Neural progenitor cell (in vitro differentiated cells): ENCODE measurements at regions not wholly inside any gene's neighbourhood (a gene's known extent, or its start where the extent isn't known, plus 50 kb on each side); places are given as distances from the start of the nearest gene placed in this dataset.
"Not testable (repeated sequence)": the region's sequence is repeated elsewhere in the genome, so short reads cannot be mapped to it uniquely, and the experiment has no call there.

Source experiments
- DNase-seq: peaks from one replicate; pipeline ENCODE4 v3.0.0-alpha.2; 2016; ENCODE audit warnings: low spot score
- H2AFZ ChIP-seq: fragments of 200-600 bp; sonication (generic); replicated peaks from 2 replicates; pipeline ENCODE4 v1.6.1; 2016; ENCODE audit warnings: antibody characterized with exemption
- H3F3A ChIP-seq: fragments of 200-600 bp; sonication (generic); 2 replicates; pipeline ENCODE4 v1.6.1; 2016; ENCODE audit warnings: antibody characterized with exemption, low read depth
- H3K27ac ChIP-seq: fragments of 200-600 bp; sonication (generic); 2 replicates; pipeline ENCODE4 v1.5.1; 2016; ENCODE audit warnings: mild to moderate bottlenecking
- H3K27me3 ChIP-seq: fragments of 200-600 bp; sonication (generic); 2 replicates; pipeline ENCODE4 v1.6.1; 2016; ENCODE audit warnings: mild to moderate bottlenecking, moderate library complexity
- H3K36me3 ChIP-seq: fragments of 200-600 bp; sonication (generic); 2 replicates; pipeline ENCODE4 v1.5.1; 2016
- H3K4me1 ChIP-seq: fragments of 200-600 bp; sonication (generic); 2 replicates; pipeline ENCODE4 v1.6.1; 2016; ENCODE audit warnings: mixed run types
- H3K4me2 ChIP-seq: fragments of 200-600 bp; sonication (generic); 2 replicates; pipeline ENCODE4 v1.6.1; 2016
- H3K4me3 ChIP-seq: fragments of 200-600 bp; sonication (generic); 2 replicates; pipeline ENCODE4 v1.5.1; 2016
- H3K79me2 ChIP-seq: fragments of 200-600 bp; sonication (generic); 2 replicates; pipeline ENCODE4 v1.6.1; 2016; ENCODE audit warnings: low read depth
- H3K9ac ChIP-seq: fragments of 200-600 bp; sonication (generic); 2 replicates; pipeline ENCODE4 v1.6.1; 2016
- H3K9me3 ChIP-seq: fragments of 200-600 bp; sonication (generic); 2 replicates; pipeline ENCODE4 v1.5.1; 2016; ENCODE audit warnings: low read depth
- H4K20me1 ChIP-seq: fragments of 200-600 bp; sonication (generic); 2 replicates; pipeline ENCODE4 v1.6.1; 2016; ENCODE audit warnings: low read depth
- H3K27ac Mint-ChIP-seq: 3 replicates; pipeline ENCODE4 v1.8.0; 2021; ENCODE audit warnings: mixed read lengths
- H3K27me3 Mint-ChIP-seq: 2 replicates; pipeline ENCODE4 v1.8.0; 2022; ENCODE audit warnings: low read depth, mild to moderate bottlenecking, inconsistent platforms, moderate library complexity, mixed read lengths; ENCODE audit not compliant: insufficient read depth
- H3K36me3 Mint-ChIP-seq: 3 replicates; pipeline ENCODE4 v1.8.0; 2021; ENCODE audit warnings: mixed read lengths
- H3K4me1 Mint-ChIP-seq: 3 replicates; pipeline ENCODE4 v1.8.0; 2021; ENCODE audit warnings: mixed read lengths
- H3K4me3 Mint-ChIP-seq: 3 replicates; pipeline ENCODE4 v1.8.0; 2021; ENCODE audit warnings: mild to moderate bottlenecking, moderate library complexity, mixed read lengths
- H3K9me3 Mint-ChIP-seq: 3 replicates; pipeline ENCODE4 v1.8.0; 2020; ENCODE audit warnings: mixed read lengths
- CTCF ChIP-seq: fragments of 200-600 bp; sonication (generic); IDR thresholded peaks from 2 replicates; pipeline ENCODE4 v1.5.1; 2017; ENCODE audit warnings: antibody characterized with exemption, mild to moderate bottlenecking
- EZH2 ChIP-seq: fragments of 200-600 bp; sonication (generic); IDR thresholded peaks from 2 replicates; pipeline ENCODE4 v1.6.1; 2017; ENCODE audit warnings: antibody characterized with exemption, mild to moderate bottlenecking, moderate library complexity
- EZH2phosphoT487 ChIP-seq: fragments of 200-600 bp; sonication (generic); IDR thresholded peaks from 2 replicates; pipeline ENCODE4 v1.6.1; 2017; ENCODE audit warnings: antibody characterized with exemption

- no peaks in the 10 kb centered on the region for H3K27me3 ChIP-seq
- Mint-ChIP-seq H3K36me3 (no peaks in the 10 kb centered on the region), H3K27me3 (peaks cover 2% of the 10 kb centered on the region), H3K4me3 (no peak overlapping the region), H3K4me1 (peaks cover 19% of the 10 kb centered on the region), H3K9me3 (peaks cover 2% of the 10 kb centered on the region), H3K27ac (no peak overlapping the region)
- peaks cover 19% of the 10 kb centered on the region for H3K4me1 ChIP-seq
- no peak overlapping the region for H3K27ac ChIP-seq
- H3K4me2 ChIP-seq = no peak overlapping the region
- no peak overlapping the region for H2AFZ ChIP-seq
- H4K20me1 ChIP-seq = no peaks in the 10 kb centered on the region
- H3F3A ChIP-seq = peaks cover 14% of the 10 kb centered on the region
- H3K9ac ChIP-seq = no peak overlapping the region
- DNase-seq = no peak
- no peaks in the 10 kb centered on the region for H3K9me3 ChIP-seq
- H3K4me3 ChIP-seq = no peak overlapping the region
- H3K36me3 ChIP-seq = no peaks in the 10 kb centered on the region
- no peak for TF ChIP-seq EZH2
- no peak for TF ChIP-seq CTCF
- TF ChIP-seq EZH2phosphoT487 = no peak
- H3K79me2 ChIP-seq = no peaks in the 10 kb centered on the region
Measured at GRCh38 chr17:52982331-52982730, 823.8 kb upstream of the CA10 start.

- DNase-seq = no peak
- H3K9ac ChIP-seq = no peak overlapping the region
Measured at GRCh38 chr17:52979921-52980320, 821.4 kb upstream of the CA10 start.

GRCh38 chr17:52965856-52966255 lies 807.3 kb upstream of the CA10 start:
- Mint-ChIP-seq H3K27me3 (no peaks in the 10 kb centered on the region), H3K4me1 (no peaks in the 10 kb centered on the region), H3K4me3 (no peak overlapping the region), H3K27ac (no peak overlapping the region), H3K9me3 (no peaks in the 10 kb centered on the region), H3K36me3 (no peaks in the 10 kb centered on the region)
- H3F3A ChIP-seq = no peaks in the 10 kb centered on the region
- no peak overlapping the region for H2AFZ ChIP-seq
- DNase-seq = no peak
- no peaks in the 10 kb centered on the region for H3K4me1 ChIP-seq
- no peaks in the 10 kb centered on the region for H3K79me2 ChIP-seq
- no peak overlapping the region for H3K4me2 ChIP-seq
- H3K9me3 ChIP-seq = no peaks in the 10 kb centered on the region
- TF ChIP-seq EZH2phosphoT487 (no peak), EZH2 (no peak), CTCF (no peak)
- H3K9ac ChIP-seq = no peak overlapping the region
- no peak overlapping the region for H3K4me3 ChIP-seq
- H3K36me3 ChIP-seq = no peaks in the 10 kb centered on the region
- no peaks in the 10 kb centered on the region for H4K20me1 ChIP-seq
- no peaks in the 10 kb centered on the region for H3K27me3 ChIP-seq
- no peak overlapping the region for H3K27ac ChIP-seq

More at GRCh38 chr17:52979921-52980320, 821.4 kb upstream of the CA10 start:
- H3K27ac Mint-ChIP-seq = no peak overlapping the region
- no peak overlapping the region for H3K4me3 ChIP-seq
- no peaks in the 10 kb centered on the region for H3K9me3 ChIP-seq
- H2AFZ ChIP-seq = no peak overlapping the region
- H3K9me3 Mint-ChIP-seq = no peaks in the 10 kb centered on the region
- H3K4me1 Mint-ChIP-seq = no peaks in the 10 kb centered on the region
- no peaks in the 10 kb centered on the region for H3K36me3 Mint-ChIP-seq
- H3K27me3 ChIP-seq = no peaks in the 10 kb centered on the region
- H3K27me3 Mint-ChIP-seq = no peaks in the 10 kb centered on the region
- no peak overlapping the region for H3K4me3 Mint-ChIP-seq
- no peak overlapping the region for H3K27ac ChIP-seq
- H3K36me3 ChIP-seq = no peaks in the 10 kb centered on the region
- no peak overlapping the region for H3K4me2 ChIP-seq
- H3F3A ChIP-seq = no peaks in the 10 kb centered on the region
- no peaks in the 10 kb centered on the region for H4K20me1 ChIP-seq
- no peak for TF ChIP-seq CTCF
- no peak for TF ChIP-seq EZH2
- no peak for TF ChIP-seq EZH2phosphoT487
- H3K4me1 ChIP-seq = peaks cover 6% of the 10 kb centered on the region
- no peaks in the 10 kb centered on the region for H3K79me2 ChIP-seq

GRCh38 chr17:52961751-52962150 lies 803.2 kb upstream of the CA10 start:
- H2AFZ ChIP-seq, H3K4me3 Mint-ChIP-seq, H3K9me3 Mint-ChIP-seq, H3K4me2 ChIP-seq, H3K4me1 Mint-ChIP-seq, H3K27ac ChIP-seq, H3K27me3 ChIP-seq, H3K9ac ChIP-seq, H4K20me1 ChIP-seq, H3K9me3 ChIP-seq, DNase-seq, H3K79me2 ChIP-seq, H3K4me1 ChIP-seq, H3K27ac Mint-ChIP-seq, H3K27me3 Mint-ChIP-seq, H3K4me3 ChIP-seq, H3K36me3 ChIP-seq, H3F3A ChIP-seq, H3K36me3 Mint-ChIP-seq: not testable (repeated sequence)
